ENCODE measurements at regions not wholly inside any gene's neighbourhood (a gene's known extent, or its start where the extent isn't known, plus 50 kb on each side); places are given as distances from the start of the nearest gene placed in this dataset.

- CTCF ChIA-PET: no interaction called here
These were observed 79.7 kb upstream of the GNPDA2 start for GRCh38 chr4:44806071-44806470.

More at GRCh38 chr4:44806071-44806470, 79.7 kb upstream of the GNPDA2 start:
- Histone ChIP-seq H2AK9ac (replicated peaks; ENCODE audit: low read depth, low read length, poor library complexity) (no peak overlapping the region), H3K23ac (ENCODE audit: low read depth, low read length) (no peak overlapping the region), H4K5ac (ENCODE audit: low read depth, low read length) (no peak overlapping the region), H3K36me3 (ENCODE audit: control insufficient read depth, insufficient read depth, low read length) (no peaks in the 10 kb centered on the region), H4K91ac (ENCODE audit: insufficient read depth, low read depth, low read length) (no peak overlapping the region), H4K8ac (ENCODE audit: low read depth in 2 of 2, low read length in 2 of 2) (no peak overlapping the region), H3K27ac (ENCODE audit: insufficient read depth, low read length) (no peak overlapping the region), H2BK15ac (ENCODE audit: low read depth, low read length) (no peak overlapping the region), H3K79me1 (ENCODE audit: low read depth in 1 of 2, low read length in 2 of 2) (no peaks in the 10 kb centered on the region), H2BK20ac (ENCODE audit: low read depth, low read length) (no peak overlapping the region), H2BK120ac (ENCODE audit: low read depth, low read length) (no peak overlapping the region), H3K14ac (replicated peaks; ENCODE audit: low read depth, low read length) (no peak overlapping the region), H2BK5ac (ENCODE audit: low read depth, low read length, poor library complexity, severe bottlenecking) (no peak overlapping the region), H3K9me3 (ENCODE audit: control insufficient read depth, insufficient read depth, low read length) (0 out of 2 replicates have a peak, but pooled peaks cover 2% of the 10 kb centered on the region), H3K56ac (ENCODE audit: extremely low read depth, insufficient read depth, low read length) (no peak overlapping the region), H3K4ac (ENCODE audit: low read depth, low read length) (no peak overlapping the region), H3K9ac (ENCODE audit: low read depth, low read length) (no peak overlapping the region), H3K18ac (ENCODE audit: low read depth, low read length) (no peak overlapping the region), H3K4me3 (ENCODE audit: insufficient read depth, low read depth, low read length) (no peak overlapping the region), H4K20me1 (ENCODE audit: insufficient read depth, low read length) (no peaks in the 10 kb centered on the region), H3K27me3 (ENCODE audit: control insufficient read depth, insufficient read depth, low read length) (no peaks in the 10 kb centered on the region), H3K9me1 (ENCODE audit: insufficient read depth, low read length) (no peaks in the 10 kb centered on the region), H2AK5ac (ENCODE audit: low read depth, low read length) (no peak overlapping the region), H3K4me2 (ENCODE audit: low read depth, low read length) (no peak overlapping the region), H3K4me1 (ENCODE audit: control insufficient read depth, insufficient read depth, low read length) (no peaks in the 10 kb centered on the region), H2AFZ (replicated peaks; ENCODE audit: low read length, poor library complexity) (no peak overlapping the region)
- ATAC-seq (ENCODE audit: low read depth) (no peak), DNase-seq (no peak)
- POLR2A ChIA-PET (ENCODE audit: unreplicated experiment): no interaction called here
- in situ Hi-C loops (cut with MboI; ENCODE audit: low sequenced_read_pairs): no loop called here
- BruUV-seq (replicated peaks): no TSS peak
- intact Hi-C loops (cut with micrococcal nuclease): no loop called here
- no CpG with 5 or more reads among the region's 2 CpGs for WGBS, 2 experiments (ENCODE audit: extremely low coverage in 2 of 2, insufficient read length in 1 of 2)
- dilution Hi-C loops (cut with HindIII; ENCODE audit: low sequenced_read_pairs, unreplicated experiment): no loop called here
- TF ChIP-seq RAD21 (IDR thresholded peaks at IDR 0.05; ENCODE audit: low read length): no peak
- no peak for TF ChIP-seq MAFK (IDR thresholded peaks at IDR 0.05; ENCODE audit: low read depth, low read length)
- no peak for TF ChIP-seq BHLHE40 (IDR thresholded peaks at IDR 0.05; ENCODE audit: low read depth, low read length)
- no peak for TF ChIP-seq RCOR1 (IDR thresholded peaks at IDR 0.05; ENCODE audit: insufficient replicate concordance, low read length)
- no peak for TF ChIP-seq POLR2A (IDR thresholded peaks at IDR 0.05; ENCODE audit: low read depth, low read length)
- TF ChIP-seq MAZ (IDR thresholded peaks at IDR 0.05; ENCODE audit: borderline replicate concordance, low read depth, low read length): no peak
- no peak for TF ChIP-seq SMC3 (IDR thresholded peaks at IDR 0.05; ENCODE audit: low read depth, low read length)
- TF ChIP-seq CEBPB (IDR thresholded peaks at IDR 0.05; ENCODE audit: low read depth, low read length): no peak
- TF ChIP-seq RFX5 (IDR thresholded peaks at IDR 0.05; ENCODE audit: low read depth, low read length): no peak
- no peak for TF ChIP-seq NFE2L2 (IDR thresholded peaks at IDR 0.05; ENCODE audit: low read depth, low read length)
- TF ChIP-seq ELK1 (IDR thresholded peaks at IDR 0.05; ENCODE audit: borderline replicate concordance, low read depth, low read length): no peak
- TF ChIP-seq CHD1 (IDR thresholded peaks at IDR 0.05; ENCODE audit: low read depth, low read length): no peak
- no peak for TF ChIP-seq USF2 (IDR thresholded peaks at IDR 0.05; ENCODE audit: low read depth, low read length)
- TF ChIP-seq CTCF (conservative IDR thresholded peaks at IDR 0.05; ENCODE audit: low read depth, low read length): no peak
- TF ChIP-seq MXI1 (IDR thresholded peaks at IDR 0.05; ENCODE audit: borderline replicate concordance, low read depth, low read length): no peak
- TF ChIP-seq FOS (IDR thresholded peaks at IDR 0.05; ENCODE audit: low read depth, low read length): no peak

All from IMR-90 (cell line).